ENCODE measurements at regions not wholly inside any gene's neighbourhood (a gene's known extent, or its start where the extent isn't known, plus 50 kb on each side); places are given as distances from the start of the nearest gene placed in this dataset.

DNA sequence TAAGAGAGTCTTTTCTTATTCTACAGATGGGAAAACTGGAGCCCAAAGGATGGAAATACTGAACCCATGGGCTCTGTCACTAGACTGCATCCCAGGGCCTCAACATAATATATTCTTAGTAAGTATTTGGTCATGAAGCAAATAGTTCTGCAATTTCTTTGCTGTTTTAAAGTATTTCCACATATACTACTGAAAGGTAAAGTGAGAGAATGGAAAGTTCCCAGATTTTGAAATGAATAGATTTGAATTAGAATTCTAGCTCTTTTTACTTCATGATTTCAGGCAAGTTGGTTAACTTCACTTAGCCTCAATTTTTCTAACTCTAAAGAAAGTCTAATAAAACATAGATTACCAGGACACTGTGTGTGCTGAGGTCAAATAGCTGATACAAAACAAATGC is 95.6 kb upstream of the FGGY start:
- TF ChIP-seq, protein P1, sequence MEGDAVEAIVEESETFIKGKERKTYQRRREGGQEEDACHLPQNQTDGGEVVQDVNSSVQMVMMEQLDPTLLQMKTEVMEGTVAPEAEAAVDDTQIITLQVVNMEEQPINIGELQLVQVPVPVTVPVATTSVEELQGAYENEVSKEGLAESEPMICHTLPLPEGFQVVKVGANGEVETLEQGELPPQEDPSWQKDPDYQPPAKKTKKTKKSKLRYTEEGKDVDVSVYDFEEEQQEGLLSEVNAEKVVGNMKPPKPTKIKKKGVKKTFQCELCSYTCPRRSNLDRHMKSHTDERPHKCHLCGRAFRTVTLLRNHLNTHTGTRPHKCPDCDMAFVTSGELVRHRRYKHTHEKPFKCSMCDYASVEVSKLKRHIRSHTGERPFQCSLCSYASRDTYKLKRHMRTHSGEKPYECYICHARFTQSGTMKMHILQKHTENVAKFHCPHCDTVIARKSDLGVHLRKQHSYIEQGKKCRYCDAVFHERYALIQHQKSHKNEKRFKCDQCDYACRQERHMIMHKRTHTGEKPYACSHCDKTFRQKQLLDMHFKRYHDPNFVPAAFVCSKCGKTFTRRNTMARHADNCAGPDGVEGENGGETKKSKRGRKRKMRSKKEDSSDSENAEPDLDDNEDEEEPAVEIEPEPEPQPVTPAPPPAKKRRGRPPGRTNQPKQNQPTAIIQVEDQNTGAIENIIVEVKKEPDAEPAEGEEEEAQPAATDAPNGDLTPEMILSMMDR (IDR thresholded peaks at IDR 0.05), result no peak
- no peak for TF ChIP-seq POLR2A (IDR thresholded peaks at IDR 0.05)

Data from lower leg skin (tissue), 3 donors.